ENCODE measurements at regions not wholly inside any gene's neighbourhood (a gene's known extent, or its start where the extent isn't known, plus 50 kb on each side); places are given as distances from the start of the nearest gene placed in this dataset.

- Mint-ChIP-seq H3K27me3 (ENCODE audit: low read depth, unreplicated experiment) (no peaks in the 10 kb centered on the region), H3K36me3 (ENCODE audit: low read depth, unreplicated experiment) (no peaks in the 10 kb centered on the region), H3K4me3 (ENCODE audit: unreplicated experiment) (no peak overlapping the region), H3K4me1 (ENCODE audit: low read depth, unreplicated experiment) (no peaks in the 10 kb centered on the region), H3K27ac (ENCODE audit: unreplicated experiment) (no peak overlapping the region), H3K9me3 (ENCODE audit: unreplicated experiment) (peaks cover 3% of the 10 kb centered on the region)
- DNase-seq (ENCODE audit: low read depth) (no peak), FAIRE-seq (no peak)
- no peak overlapping the region for H2AFZ ChIP-seq (ENCODE audit: low read depth, low read length)
- no peak overlapping the region for H3K4me2 ChIP-seq (ENCODE audit: low read length)
- TF ChIP-seq, protein P1, sequence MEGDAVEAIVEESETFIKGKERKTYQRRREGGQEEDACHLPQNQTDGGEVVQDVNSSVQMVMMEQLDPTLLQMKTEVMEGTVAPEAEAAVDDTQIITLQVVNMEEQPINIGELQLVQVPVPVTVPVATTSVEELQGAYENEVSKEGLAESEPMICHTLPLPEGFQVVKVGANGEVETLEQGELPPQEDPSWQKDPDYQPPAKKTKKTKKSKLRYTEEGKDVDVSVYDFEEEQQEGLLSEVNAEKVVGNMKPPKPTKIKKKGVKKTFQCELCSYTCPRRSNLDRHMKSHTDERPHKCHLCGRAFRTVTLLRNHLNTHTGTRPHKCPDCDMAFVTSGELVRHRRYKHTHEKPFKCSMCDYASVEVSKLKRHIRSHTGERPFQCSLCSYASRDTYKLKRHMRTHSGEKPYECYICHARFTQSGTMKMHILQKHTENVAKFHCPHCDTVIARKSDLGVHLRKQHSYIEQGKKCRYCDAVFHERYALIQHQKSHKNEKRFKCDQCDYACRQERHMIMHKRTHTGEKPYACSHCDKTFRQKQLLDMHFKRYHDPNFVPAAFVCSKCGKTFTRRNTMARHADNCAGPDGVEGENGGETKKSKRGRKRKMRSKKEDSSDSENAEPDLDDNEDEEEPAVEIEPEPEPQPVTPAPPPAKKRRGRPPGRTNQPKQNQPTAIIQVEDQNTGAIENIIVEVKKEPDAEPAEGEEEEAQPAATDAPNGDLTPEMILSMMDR (IDR thresholded peaks at IDR 0.05; ENCODE audit: insufficient read depth, low read depth, low read length), result no peak
- TF ChIP-seq EZH2 (IDR thresholded peaks at IDR 0.05; ENCODE audit: insufficient read depth, low read length), result no peak
- no peaks in the 10 kb centered on the region for H3K27me3 ChIP-seq (ENCODE audit: insufficient read depth, low read length)
- H3K27ac ChIP-seq (ENCODE audit: low read depth, low read length), result no peak overlapping the region
- no peak overlapping the region for H3K9ac ChIP-seq (ENCODE audit: low read length)
- H3K4me3 ChIP-seq (ENCODE audit: insufficient read depth, low read depth, low read length), result no peak overlapping the region
- H3K79me2 ChIP-seq (ENCODE audit: insufficient read depth, low read length), result no peaks in the 10 kb centered on the region
- H3K9me3 ChIP-seq (ENCODE audit: insufficient read depth, low read depth, low read length), result peaks cover 3% of the 10 kb centered on the region
- H3K4me1 ChIP-seq (ENCODE audit: insufficient read depth, low read length), result no peaks in the 10 kb centered on the region
- no peaks in the 10 kb centered on the region for H4K20me1 ChIP-seq (ENCODE audit: insufficient read depth, low read length)
- H3K36me3 ChIP-seq (ENCODE audit: insufficient read depth, low read length), result no peaks in the 10 kb centered on the region
Observed at GRCh38 chr11:41921746-41922390, 462.4 kb upstream of the LRRC4C start.

GRCh38 chr11:41926339-41926738 lies 466.9 kb upstream of the LRRC4C start:
- Mint-ChIP-seq H3K36me3 (ENCODE audit: low read depth, unreplicated experiment) (no peaks in the 10 kb centered on the region), H3K4me3 (ENCODE audit: unreplicated experiment) (no peak overlapping the region), H3K27me3 (ENCODE audit: low read depth, unreplicated experiment) (no peaks in the 10 kb centered on the region), H3K9me3 (ENCODE audit: unreplicated experiment) (no peaks in the 10 kb centered on the region), H3K27ac (ENCODE audit: unreplicated experiment) (no peak overlapping the region), H3K4me1 (ENCODE audit: low read depth, unreplicated experiment) (no peaks in the 10 kb centered on the region)
- no peak overlapping the region for H2AFZ ChIP-seq (ENCODE audit: low read depth, low read length)
- no peak overlapping the region for H3K27ac ChIP-seq (ENCODE audit: low read depth, low read length)
- TF ChIP-seq, protein P1 (IDR thresholded peaks at IDR 0.05; ENCODE audit: insufficient read depth, low read depth, low read length), result no peak
- no peak for TF ChIP-seq EZH2 (IDR thresholded peaks at IDR 0.05; ENCODE audit: insufficient read depth, low read length)
- H3K79me2 ChIP-seq (ENCODE audit: insufficient read depth, low read length), result no peaks in the 10 kb centered on the region
- no peak overlapping the region for H3K4me2 ChIP-seq (ENCODE audit: low read length)
- H3K27me3 ChIP-seq (ENCODE audit: insufficient read depth, low read length), result no peaks in the 10 kb centered on the region
- H4K20me1 ChIP-seq (ENCODE audit: insufficient read depth, low read length), result no peaks in the 10 kb centered on the region
- no peak overlapping the region for H3K9ac ChIP-seq (ENCODE audit: low read length)
- no peak overlapping the region for H3K4me3 ChIP-seq (ENCODE audit: insufficient read depth, low read depth, low read length)
- no peaks in the 10 kb centered on the region for H3K36me3 ChIP-seq (ENCODE audit: insufficient read depth, low read length)
- no peak for FAIRE-seq
- no peak for DNase-seq (ENCODE audit: low read depth)
- no peaks in the 10 kb centered on the region for H3K9me3 ChIP-seq (ENCODE audit: insufficient read depth, low read depth, low read length)
- H3K4me1 ChIP-seq (ENCODE audit: insufficient read depth, low read length), result no peaks in the 10 kb centered on the region

DNA sequence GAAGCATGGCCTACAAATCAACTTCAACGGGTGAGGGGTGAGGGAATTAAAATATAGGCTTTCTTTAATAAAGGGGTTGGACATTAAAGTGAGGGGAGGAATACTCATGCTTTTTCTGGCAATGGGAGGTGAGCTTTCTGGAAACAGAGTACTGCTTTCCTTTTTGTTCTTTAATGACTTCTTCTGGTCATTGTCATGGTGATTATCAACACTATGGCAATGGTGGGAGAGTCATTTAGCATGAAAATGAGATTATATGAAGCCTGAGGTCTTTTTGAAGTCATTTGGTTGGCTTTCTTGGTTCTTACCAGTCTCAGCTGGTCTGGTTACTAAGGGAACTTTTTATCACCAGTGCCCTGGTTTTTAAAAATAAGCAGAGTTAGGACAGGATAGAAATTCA lies 475.8 kb upstream of the LRRC4C start:
- no peaks in the 10 kb centered on the region for H3K27me3 ChIP-seq (ENCODE audit: insufficient read depth, low read length)
- no peak overlapping the region for H3K4me3 ChIP-seq (ENCODE audit: insufficient read depth, low read depth, low read length)
- H3K36me3 ChIP-seq (ENCODE audit: insufficient read depth, low read length), result no peaks in the 10 kb centered on the region
- Mint-ChIP-seq H3K27ac (ENCODE audit: unreplicated experiment) (no peak overlapping the region), H3K9me3 (ENCODE audit: unreplicated experiment) (no peaks in the 10 kb centered on the region), H3K36me3 (ENCODE audit: low read depth, unreplicated experiment) (no peaks in the 10 kb centered on the region), H3K4me1 (ENCODE audit: low read depth, unreplicated experiment) (no peaks in the 10 kb centered on the region), H3K4me3 (ENCODE audit: unreplicated experiment) (no peak overlapping the region), H3K27me3 (ENCODE audit: low read depth, unreplicated experiment) (no peaks in the 10 kb centered on the region)
- H2AFZ ChIP-seq (ENCODE audit: low read depth, low read length), result no peak overlapping the region
- H3K79me2 ChIP-seq (ENCODE audit: insufficient read depth, low read length), result no peaks in the 10 kb centered on the region
- no peak for TF ChIP-seq EZH2 (IDR thresholded peaks at IDR 0.05; ENCODE audit: insufficient read depth, low read length)
- TF ChIP-seq, protein P1 (IDR thresholded peaks at IDR 0.05; ENCODE audit: insufficient read depth, low read depth, low read length), result no peak
- no peaks in the 10 kb centered on the region for H3K9me3 ChIP-seq (ENCODE audit: insufficient read depth, low read depth, low read length)
- H3K9ac ChIP-seq (ENCODE audit: low read length), result no peak overlapping the region
- DNase-seq (ENCODE audit: low read depth) (no peak), FAIRE-seq (no peak)
- no peak overlapping the region for H3K4me2 ChIP-seq (ENCODE audit: low read length)
- no peaks in the 10 kb centered on the region for H4K20me1 ChIP-seq (ENCODE audit: insufficient read depth, low read length)
- H3K27ac ChIP-seq (ENCODE audit: low read depth, low read length), result no peak overlapping the region
- no peaks in the 10 kb centered on the region for H3K4me1 ChIP-seq (ENCODE audit: insufficient read depth, low read length)
